Calu3 (cell line): ENCODE measurements at regions not wholly inside any gene's neighbourhood (a gene's known extent, or its start where the extent isn't known, plus 50 kb on each side); places are given as distances from the start of the nearest gene placed in this dataset.

Source experiments
- BruUV-seq: library from RNA; stranded (reverse); fragments of 400-500 nt; replicated peaks from 2 replicates; lab custom pipeline; 2021; lab: Mats Ljungman, UMichigan
- CTCF ChIA-PET: fragments of 300-600 bp; sonication (Branson Sonifier 250); formaldehyde crosslinking; loops from one replicate; lab custom pipeline; 2022; ENCODE audit warnings: antibody characterized with exemption; lab: Charles Lee
- DNase-seq: peaks from one replicate; pipeline ENCODE4 v3.0.0; 2022
- H3K27ac Mint-ChIP-seq: one replicate; pipeline ENCODE4 v1.8.0; 2022; ENCODE audit warnings: mixed read lengths; ENCODE audit not compliant: unreplicated experiment
- H3K27me3 Mint-ChIP-seq: one replicate; pipeline ENCODE4 v1.8.0; 2022; ENCODE audit warnings: mixed read lengths; ENCODE audit not compliant: unreplicated experiment
- H3K36me3 Mint-ChIP-seq: one replicate; pipeline ENCODE4 v1.8.0; 2022; ENCODE audit warnings: mild to moderate bottlenecking, moderate library complexity, mixed read lengths; ENCODE audit not compliant: insufficient read depth, unreplicated experiment
- H3K4me1 Mint-ChIP-seq: one replicate; pipeline ENCODE4 v1.8.0; 2022; ENCODE audit warnings: mild to moderate bottlenecking, low read depth, mixed read lengths; ENCODE audit not compliant: unreplicated experiment
- H3K4me3 Mint-ChIP-seq: one replicate; pipeline ENCODE4 v1.8.0; 2022; ENCODE audit warnings: mild to moderate bottlenecking, low read depth, moderate library complexity, mixed read lengths; ENCODE audit not compliant: unreplicated experiment
- H3K9me3 Mint-ChIP-seq: one replicate; pipeline ENCODE4 v1.8.0; 2022; ENCODE audit warnings: low read depth, mixed read lengths; ENCODE audit not compliant: unreplicated experiment
- CTCF ChIP-seq: fragments of 200-600 bp; IDR thresholded peaks from one replicate; pipeline ENCODE4 v1.8.0; 2022; ENCODE audit warnings: antibody characterized with exemption; ENCODE audit not compliant: unreplicated experiment
- intact Hi-C: fragments of 100-400 bp; cut with micrococcal nuclease; formaldehyde crosslinking; loops from one replicate; pipeline ENCODE4 v1.10.0; 2022; ENCODE audit not compliant: unreplicated experiment

- no TSS peak for BruUV-seq
Observed at GRCh38 chr5:21212026-21212425, 1224.0 kb upstream of the CDH18 start.

GRCh38 chr5:21209409-21209808 is 1221.4 kb upstream of the CDH18 start:
- BruUV-seq, result no TSS peak
- intact Hi-C loops, result no loop called here
- no peak for TF ChIP-seq CTCF
- Mint-ChIP-seq H3K27ac (no peak overlapping the region), H3K27me3 (no peaks in the 10 kb centered on the region), H3K4me3 (no peak overlapping the region), H3K36me3 (no peaks in the 10 kb centered on the region), H3K9me3 (no peaks in the 10 kb centered on the region), H3K4me1 (no peaks in the 10 kb centered on the region)
- CTCF ChIA-PET, result no interaction called here
- no peak for DNase-seq

More at GRCh38 chr5:21212026-21212425, 1224.0 kb upstream of the CDH18 start:
- H3K4me1 Mint-ChIP-seq, result no peaks in the 10 kb centered on the region
- H3K9me3 Mint-ChIP-seq, result no peaks in the 10 kb centered on the region
- H3K27ac Mint-ChIP-seq, result no peak overlapping the region
- CTCF ChIA-PET, result no interaction called here
- TF ChIP-seq CTCF, result no peak
- no peaks in the 10 kb centered on the region for H3K36me3 Mint-ChIP-seq
- H3K4me3 Mint-ChIP-seq, result no peak overlapping the region
- no peak for DNase-seq
- intact Hi-C loops, result no loop called here
- H3K27me3 Mint-ChIP-seq, result no peaks in the 10 kb centered on the region

DNA sequence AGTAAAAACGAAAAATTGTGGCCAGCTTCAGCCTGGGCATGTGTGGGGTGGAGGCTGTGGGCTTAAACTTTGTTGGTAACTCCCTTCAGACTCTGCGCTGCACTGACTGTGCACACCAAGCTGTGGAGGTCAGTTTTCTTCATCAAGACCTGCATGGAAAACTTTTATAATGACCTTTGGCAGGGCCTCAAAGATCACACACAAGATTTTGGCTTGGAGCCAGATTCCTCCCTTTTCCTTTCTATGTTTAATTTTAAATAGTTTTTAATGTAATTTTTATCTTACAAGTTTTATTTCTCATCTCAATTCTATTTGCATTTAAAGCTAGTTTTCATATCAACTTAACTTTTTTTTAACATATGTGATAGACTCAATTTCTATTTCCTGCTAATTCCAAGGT is 1211.1 kb upstream of the CDH18 start:
- H3K9me3 Mint-ChIP-seq, result no peaks in the 10 kb centered on the region
- no peaks in the 10 kb centered on the region for H3K4me1 Mint-ChIP-seq
- no peaks in the 10 kb centered on the region for H3K27me3 Mint-ChIP-seq
- H3K36me3 Mint-ChIP-seq, result no peaks in the 10 kb centered on the region
- H3K4me3 Mint-ChIP-seq, result no peak overlapping the region
- BruUV-seq, result no TSS peak
- no peak for DNase-seq
- intact Hi-C loops, result no loop called here
- CTCF ChIA-PET, result no interaction called here
- no peak overlapping the region for H3K27ac Mint-ChIP-seq
- no peak for TF ChIP-seq CTCF

- no peak for TF ChIP-seq CTCF
- no TSS peak for BruUV-seq
- no peak overlapping the region for H3K4me3 Mint-ChIP-seq
Observed at GRCh38 chr5:21195145-21195544, 1207.1 kb upstream of the CDH18 start.

DNA sequence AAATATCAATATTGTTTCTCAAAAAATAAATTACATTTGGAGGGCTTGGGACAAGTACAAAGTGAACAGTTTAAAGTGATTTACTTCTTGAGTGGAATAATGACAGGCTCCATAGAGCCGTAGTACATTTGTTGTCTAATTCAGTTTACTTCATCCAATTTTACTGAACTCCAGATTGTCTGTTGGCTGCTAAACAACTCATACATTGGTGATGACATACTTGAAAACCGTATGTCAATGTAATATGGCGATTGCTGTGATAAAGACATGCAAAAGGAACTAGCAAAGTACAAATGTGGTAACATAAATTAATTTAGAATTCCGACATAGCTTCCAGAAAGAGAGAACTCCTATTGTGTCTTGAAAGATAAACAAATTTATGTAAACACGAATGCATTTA is 1197.5 kb upstream of the CDH18 start:
- Mint-ChIP-seq H3K27me3 (no peaks in the 10 kb centered on the region), H3K4me3 (no peak overlapping the region), H3K4me1 (no peaks in the 10 kb centered on the region), H3K27ac (no peak overlapping the region), H3K9me3 (peaks cover 7% of the 10 kb centered on the region), H3K36me3 (no peaks in the 10 kb centered on the region)
- BruUV-seq, result no TSS peak
- TF ChIP-seq CTCF, result no peak
- DNase-seq, result no peak
- intact Hi-C loops, result no loop called here
- CTCF ChIA-PET, result no interaction called here

More at GRCh38 chr5:21195145-21195544, 1207.1 kb upstream of the CDH18 start:
- CTCF ChIA-PET, result no interaction called here
- no peaks in the 10 kb centered on the region for H3K27me3 Mint-ChIP-seq
- H3K4me1 Mint-ChIP-seq, result no peaks in the 10 kb centered on the region
- H3K36me3 Mint-ChIP-seq, result no peaks in the 10 kb centered on the region
- intact Hi-C loops, result no loop called here
- no peak overlapping the region for H3K27ac Mint-ChIP-seq
- H3K9me3 Mint-ChIP-seq, result no peaks in the 10 kb centered on the region
- DNase-seq, result no peak
